Glomerular visceral epithelial cell (primary cell): ENCODE measurements at regions not wholly inside any gene's neighbourhood (a gene's known extent, or its start where the extent isn't known, plus 50 kb on each side); places are given as distances from the start of the nearest gene placed in this dataset.

ENCODE experiments used
- DNase-seq: peaks from one replicate; pipeline ENCODE4 v3.0.0-alpha.2; 2016; ENCODE audit errors: extremely low spot score

DNA sequence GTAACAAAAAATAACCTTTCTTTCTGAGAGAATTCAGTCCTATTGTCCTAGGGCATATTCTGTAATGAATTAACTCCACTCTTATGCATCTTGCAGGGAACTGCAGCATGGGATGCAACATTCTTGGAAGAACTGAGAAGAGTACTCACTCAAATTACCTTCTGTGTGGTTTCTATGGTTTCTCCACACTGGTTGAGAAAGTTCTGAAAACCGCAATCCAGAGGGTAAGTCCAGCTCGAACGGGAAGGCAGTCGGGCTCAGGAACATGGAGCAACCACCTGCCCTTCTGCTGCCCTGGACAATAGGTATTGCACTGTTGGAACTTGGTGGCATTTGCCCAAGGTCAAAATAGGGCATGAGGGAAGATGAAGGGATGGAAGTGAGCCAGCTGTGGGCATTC, 59.6 kb upstream of the CDK13 start:
- DNase-seq, result peak; percentile 35

DNA sequence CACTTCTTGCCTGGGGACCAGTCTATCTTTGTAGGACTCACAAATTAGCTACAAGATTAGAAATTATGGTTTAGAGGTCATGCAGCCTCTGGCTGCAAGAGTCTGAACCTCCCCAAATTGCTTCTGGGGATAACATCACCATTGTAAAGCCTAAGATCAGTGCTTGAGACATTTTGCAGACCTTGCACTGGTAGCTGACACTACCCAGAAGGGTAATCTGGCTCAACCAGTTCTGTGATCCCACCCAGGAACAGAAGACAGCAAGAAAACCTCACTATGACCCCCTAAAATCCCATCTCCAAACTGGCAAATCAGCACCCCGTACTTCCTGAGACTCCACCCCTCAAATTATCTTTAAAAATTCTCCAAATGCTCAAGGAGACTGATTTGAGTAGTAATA, 58.2 kb upstream of the CDK13 start:
- DNase-seq, result no peak

DNA sequence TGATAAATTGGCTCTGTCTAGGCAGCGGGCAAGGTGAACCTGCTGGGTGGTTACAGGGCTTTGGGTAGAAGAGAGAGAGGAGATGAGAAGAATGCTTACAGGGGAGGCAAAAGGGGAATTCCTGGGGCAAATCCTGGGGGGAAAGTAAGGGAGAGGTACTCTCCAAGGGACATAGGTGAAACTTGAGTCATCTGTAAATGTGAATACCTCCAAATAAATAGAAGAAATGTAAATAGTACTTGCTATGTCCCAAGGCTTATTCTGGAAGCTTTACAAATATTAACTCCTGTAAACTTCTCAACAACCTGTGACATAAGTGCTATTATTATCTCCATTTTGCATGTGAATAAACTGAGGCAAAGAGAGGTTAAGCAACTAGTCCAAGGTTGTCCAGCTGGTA, 57.7 kb upstream of the CDK13 start:
- no peak for DNase-seq

DNA sequence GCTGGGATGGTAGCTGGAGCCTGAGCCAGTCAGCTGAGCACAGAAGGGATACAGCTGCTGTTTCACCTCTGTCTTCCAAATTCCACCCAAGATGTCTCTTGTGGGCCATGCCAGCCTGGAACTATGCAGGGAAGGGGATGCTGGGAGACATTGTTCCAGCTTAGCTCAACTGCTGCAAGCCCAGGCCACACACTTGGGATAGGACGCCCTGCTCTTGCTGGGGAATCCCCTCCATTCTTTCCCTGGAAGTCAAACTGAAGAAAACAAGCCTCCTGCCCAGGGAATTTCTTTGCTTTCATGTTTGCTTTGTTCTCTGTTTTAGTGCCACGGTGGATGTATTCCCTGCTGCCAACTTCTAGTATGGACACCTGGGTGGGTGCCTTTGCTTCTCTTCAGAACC, 55.2 kb upstream of the CDK13 start:
- DNase-seq, result peak; percentile 4

DNA sequence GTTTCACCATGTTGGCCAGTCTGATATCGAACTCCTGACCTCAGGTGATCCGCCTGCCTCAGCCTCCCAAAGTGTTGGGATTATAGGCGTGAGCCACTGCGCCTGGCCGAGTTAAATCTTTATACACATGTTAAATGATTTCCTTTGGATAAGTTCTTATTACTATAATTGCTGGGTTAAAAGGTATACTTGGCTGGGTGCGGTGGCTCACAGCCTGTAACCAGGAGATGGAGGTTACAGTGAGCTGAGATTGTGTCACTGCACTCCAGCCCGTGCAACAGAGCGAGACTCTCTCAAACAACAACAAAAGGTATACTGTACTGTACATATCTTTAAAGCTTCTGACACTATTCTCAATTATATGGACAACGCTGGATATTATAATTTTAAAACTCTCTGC, 53.2 kb upstream of the CDK13 start:
- no peak for DNase-seq

DNA sequence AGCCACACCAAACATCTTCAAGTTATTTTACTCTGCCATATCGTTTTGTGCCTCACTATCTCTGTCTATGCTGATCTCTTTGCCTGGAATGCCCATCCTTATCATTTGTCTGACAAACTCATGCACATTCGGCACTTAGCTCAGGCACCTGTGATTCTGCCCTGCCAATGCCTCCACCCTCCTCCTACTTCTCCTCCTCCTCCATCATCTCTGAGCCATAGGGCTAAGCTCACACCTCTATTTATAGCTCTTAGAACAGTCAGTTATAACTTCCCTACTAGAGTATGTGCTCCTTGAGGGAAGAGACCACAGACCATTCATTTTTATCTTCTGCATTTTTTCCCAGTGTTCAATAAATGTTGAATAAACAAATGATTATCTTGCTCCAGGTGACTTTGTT, 51.2 kb upstream of the CDK13 start:
- DNase-seq, result no peak
